Neural progenitor cell (in vitro differentiated cells): ENCODE measurements at regions not wholly inside any gene's neighbourhood (a gene's known extent, or its start where the extent isn't known, plus 50 kb on each side); places are given as distances from the start of the nearest gene placed in this dataset.

Experiments
- CTCF ChIP-seq: fragments of 200-600 bp; sonication (generic); IDR thresholded peaks from 2 replicates; pipeline ENCODE4 v1.5.1; 2017; ENCODE audit warnings: antibody characterized with exemption, mild to moderate bottlenecking
- EZH2 ChIP-seq: fragments of 200-600 bp; sonication (generic); IDR thresholded peaks from 2 replicates; pipeline ENCODE4 v1.6.1; 2017; ENCODE audit warnings: antibody characterized with exemption, mild to moderate bottlenecking, moderate library complexity

DNA sequence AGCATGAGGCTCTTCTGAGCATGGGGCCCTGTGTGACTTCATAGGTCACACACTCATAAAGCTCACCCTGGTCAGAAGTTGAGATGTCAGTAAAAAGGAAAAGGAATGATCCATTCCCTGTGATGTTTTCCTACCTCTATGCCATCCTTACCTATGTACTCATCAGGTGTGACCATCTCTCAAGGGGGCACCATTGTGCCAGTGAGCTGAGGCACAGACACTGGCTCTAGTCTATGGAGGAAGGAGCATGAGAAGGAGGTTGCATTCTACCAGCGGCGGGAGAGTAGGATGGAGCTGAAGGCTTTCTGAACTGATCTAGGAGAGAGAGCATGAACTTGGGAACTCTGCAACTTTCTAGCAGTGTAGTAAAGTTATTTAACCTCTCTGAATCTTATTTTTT, 65.8 kb upstream of the RGL1 start:
- TF ChIP-seq CTCF (no peak), EZH2 (no peak)
